ENCODE measurements at regions not wholly inside any gene's neighbourhood (a gene's known extent, or its start where the extent isn't known, plus 50 kb on each side); places are given as distances from the start of the nearest gene placed in this dataset.
"Not testable (repeated sequence)": the region's sequence is repeated elsewhere in the genome, so short reads cannot be mapped to it uniquely, and the experiment has no call there.

DNA sequence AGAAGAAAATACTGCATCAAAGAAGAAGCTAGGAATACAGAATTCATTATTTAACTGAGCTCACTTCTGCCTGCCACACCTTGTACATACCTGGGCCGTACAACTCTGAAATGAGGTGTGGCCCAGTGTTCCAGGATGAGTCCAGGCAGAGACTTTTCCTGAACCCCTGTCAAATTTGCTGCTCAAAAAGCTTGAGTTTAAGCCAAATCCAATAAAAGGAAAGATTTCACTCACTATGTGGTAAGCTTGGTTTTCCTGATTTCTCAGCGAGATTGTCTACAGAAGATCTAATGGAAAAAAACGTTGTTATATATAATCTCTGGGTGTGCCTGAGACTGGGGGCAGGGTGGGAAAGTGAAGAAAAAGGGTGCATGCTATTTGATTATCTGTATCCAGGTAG lies 72.1 kb upstream of the EGFR start:
- Histone ChIP-seq H3K4me3 (ENCODE audit: control insufficient read depth in 2 of 3, extremely low read depth in 1 of 3, insufficient read depth in 2 of 3, low read depth in 1 of 3, low read length in 3 of 3) (peak overlapping the region in 2 of 3 experiments; percentile 6 to 17), H2AFZ (ENCODE audit: control insufficient read depth, low read length) (no peak overlapping the region), H3K27ac (ENCODE audit: control insufficient read depth, insufficient read depth, low read length) (peak overlapping the region; percentile 88), H3K9ac (ENCODE audit: control insufficient read depth, extremely low read depth, insufficient read depth, low read length) (peak overlapping the region; percentile 65), H3K79me2 (ENCODE audit: control insufficient read depth, insufficient read depth, low read length) (no peaks in the 10 kb centered on the region), H3K4me1 (ENCODE audit: control insufficient read depth, extremely low read depth, insufficient read depth, low read length) (peaks cover 19% of the 10 kb centered on the region), H4K20me1 (ENCODE audit: control insufficient read depth, extremely low read depth, insufficient read depth, low read length) (no peaks in the 10 kb centered on the region), H3K9me1 (ENCODE audit: control insufficient read depth, extremely low read depth, insufficient read depth, low read length) (no peaks in the 10 kb centered on the region), H3K9me3 (ENCODE audit: control insufficient read depth, low read depth, low read length) (no peaks in the 10 kb centered on the region), H3K4me2 (ENCODE audit: control insufficient read depth, extremely low read depth, insufficient read depth, low read depth, low read length) (peak overlapping the region; percentile 68), H3K27me3 (ENCODE audit: control insufficient read depth, extremely low read depth, insufficient read depth, low read length) (no peaks in the 10 kb centered on the region), H3K36me3 (ENCODE audit: control insufficient read depth in 2 of 2, extremely low read depth in 1 of 2, insufficient read depth in 2 of 2, low read length in 2 of 2) (no peaks in the 10 kb centered on the region)
- TF ChIP-seq, protein P1, sequence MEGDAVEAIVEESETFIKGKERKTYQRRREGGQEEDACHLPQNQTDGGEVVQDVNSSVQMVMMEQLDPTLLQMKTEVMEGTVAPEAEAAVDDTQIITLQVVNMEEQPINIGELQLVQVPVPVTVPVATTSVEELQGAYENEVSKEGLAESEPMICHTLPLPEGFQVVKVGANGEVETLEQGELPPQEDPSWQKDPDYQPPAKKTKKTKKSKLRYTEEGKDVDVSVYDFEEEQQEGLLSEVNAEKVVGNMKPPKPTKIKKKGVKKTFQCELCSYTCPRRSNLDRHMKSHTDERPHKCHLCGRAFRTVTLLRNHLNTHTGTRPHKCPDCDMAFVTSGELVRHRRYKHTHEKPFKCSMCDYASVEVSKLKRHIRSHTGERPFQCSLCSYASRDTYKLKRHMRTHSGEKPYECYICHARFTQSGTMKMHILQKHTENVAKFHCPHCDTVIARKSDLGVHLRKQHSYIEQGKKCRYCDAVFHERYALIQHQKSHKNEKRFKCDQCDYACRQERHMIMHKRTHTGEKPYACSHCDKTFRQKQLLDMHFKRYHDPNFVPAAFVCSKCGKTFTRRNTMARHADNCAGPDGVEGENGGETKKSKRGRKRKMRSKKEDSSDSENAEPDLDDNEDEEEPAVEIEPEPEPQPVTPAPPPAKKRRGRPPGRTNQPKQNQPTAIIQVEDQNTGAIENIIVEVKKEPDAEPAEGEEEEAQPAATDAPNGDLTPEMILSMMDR (optimal IDR thresholded peaks at IDR 0.05 in 1 of 3, IDR thresholded peaks at IDR 0.05 in 1 of 3, conservative IDR thresholded peaks at IDR 0.05 in 1 of 3; ENCODE audit: extremely low read depth in 1 of 3, insufficient read depth in 2 of 3, low read length in 3 of 3): no peak
- TF ChIP-seq EZH2 (IDR thresholded peaks at IDR 0.05; ENCODE audit: low read length): no peak
- FAIRE-seq: peak; percentile 96
- dilution Hi-C loops (cut with MboI; ENCODE audit: extremely low pct_ligation_motif_present, low sequenced_read_pairs): no loop called here
- DNase-seq (ENCODE audit: low read depth, low spot score): peak; percentile 77

DNA sequence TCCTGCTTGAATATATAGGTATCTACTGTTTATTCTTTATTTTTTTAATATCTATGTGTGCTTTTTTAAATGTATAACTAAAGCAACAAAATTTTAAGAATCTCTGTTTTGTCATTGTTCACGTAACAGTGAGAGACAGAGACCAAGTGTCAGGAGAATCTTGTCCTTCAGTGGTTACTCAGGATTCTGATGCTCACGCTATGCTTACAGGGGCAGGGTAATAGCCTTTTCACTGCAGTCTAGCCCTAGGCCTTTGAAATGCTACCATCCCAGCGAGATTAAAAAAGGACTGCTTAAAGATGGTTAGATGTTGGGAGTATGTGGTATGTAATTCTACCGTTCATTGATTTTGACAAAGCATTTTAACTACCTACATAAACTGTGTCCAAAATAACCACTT lies 71.6 kb upstream of the EGFR start:
- Histone ChIP-seq H3K27ac (ENCODE audit: control insufficient read depth, insufficient read depth, low read length) (peak overlapping the region; percentile 88), H3K9ac (ENCODE audit: control insufficient read depth, extremely low read depth, insufficient read depth, low read length) (peak overlapping the region; percentile 65), H4K20me1 (ENCODE audit: control insufficient read depth, extremely low read depth, insufficient read depth, low read length) (no peaks in the 10 kb centered on the region), H3K9me1 (ENCODE audit: control insufficient read depth, extremely low read depth, insufficient read depth, low read length) (no peaks in the 10 kb centered on the region), H2AFZ (ENCODE audit: control insufficient read depth, low read length) (peak overlapping the region; percentile 81), H3K9me3 (ENCODE audit: control insufficient read depth, low read depth, low read length) (no peaks in the 10 kb centered on the region), H3K4me3 (ENCODE audit: control insufficient read depth in 2 of 3, extremely low read depth in 1 of 3, insufficient read depth in 2 of 3, low read depth in 1 of 3, low read length in 3 of 3) (peak overlapping the region in 1 of 3 experiments; percentile 6), H3K36me3 (ENCODE audit: control insufficient read depth in 2 of 2, extremely low read depth in 1 of 2, insufficient read depth in 2 of 2, low read length in 2 of 2) (no peaks in the 10 kb centered on the region), H3K4me2 (ENCODE audit: control insufficient read depth, extremely low read depth, insufficient read depth, low read depth, low read length) (peak overlapping the region; percentile 68), H3K4me1 (ENCODE audit: control insufficient read depth, extremely low read depth, insufficient read depth, low read length) (peaks cover 19% of the 10 kb centered on the region), H3K79me2 (ENCODE audit: control insufficient read depth, insufficient read depth, low read length) (no peaks in the 10 kb centered on the region), H3K27me3 (ENCODE audit: control insufficient read depth, extremely low read depth, insufficient read depth, low read length) (no peaks in the 10 kb centered on the region)
- TF ChIP-seq, protein P1 (optimal IDR thresholded peaks at IDR 0.05 in 1 of 3, IDR thresholded peaks at IDR 0.05 in 1 of 3, conservative IDR thresholded peaks at IDR 0.05 in 1 of 3; ENCODE audit: extremely low read depth in 1 of 3, insufficient read depth in 2 of 3, low read length in 3 of 3): no peak
- TF ChIP-seq EZH2 (IDR thresholded peaks at IDR 0.05; ENCODE audit: low read length): no peak
- FAIRE-seq (peak; percentile 65), DNase-seq (ENCODE audit: low read depth, low spot score) (no peak)
- dilution Hi-C loops (cut with MboI; ENCODE audit: extremely low pct_ligation_motif_present, low sequenced_read_pairs): no loop called here

DNA sequence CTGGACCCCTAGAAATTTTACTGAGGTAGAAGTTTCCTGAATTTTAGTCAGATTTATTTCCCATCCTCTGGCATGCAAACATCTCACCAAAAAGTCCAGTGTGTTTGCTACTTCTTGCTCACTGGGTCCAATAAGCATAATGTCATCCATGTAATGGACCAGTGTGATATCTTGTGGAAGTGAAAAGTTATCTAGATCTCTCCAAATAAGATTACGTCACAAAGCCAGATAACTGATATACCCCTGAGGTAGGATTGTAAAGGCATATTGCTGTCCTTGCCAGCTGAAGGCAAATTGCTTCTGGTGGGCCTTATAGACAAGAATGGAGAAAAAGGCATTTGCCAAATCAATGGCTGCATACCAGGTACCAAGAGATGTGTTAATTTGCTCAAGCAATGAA lies 69.3 kb upstream of the EGFR start:
- H3K27me3 ChIP-seq (ENCODE audit: control insufficient read depth, extremely low read depth, insufficient read depth, low read length); H4K20me1 ChIP-seq (ENCODE audit: control insufficient read depth, extremely low read depth, insufficient read depth, low read length); DNase-seq (ENCODE audit: low read depth, low spot score); H3K27ac ChIP-seq (ENCODE audit: control insufficient read depth, insufficient read depth, low read length); H3K4me2 ChIP-seq (ENCODE audit: control insufficient read depth, extremely low read depth, insufficient read depth, low read depth, low read length); H3K79me2 ChIP-seq (ENCODE audit: control insufficient read depth, insufficient read depth, low read length); H3K36me3 ChIP-seq (ENCODE audit: control insufficient read depth in 2 of 2, extremely low read depth in 1 of 2, insufficient read depth in 2 of 2, low read length in 2 of 2); dilution Hi-C loops (cut with MboI; ENCODE audit: extremely low pct_ligation_motif_present, low sequenced_read_pairs); H3K9me3 ChIP-seq (ENCODE audit: control insufficient read depth, low read depth, low read length); H3K4me3 ChIP-seq (ENCODE audit: control insufficient read depth in 2 of 3, extremely low read depth in 1 of 3, insufficient read depth in 2 of 3, low read depth in 1 of 3, low read length in 3 of 3); H3K9me1 ChIP-seq (ENCODE audit: control insufficient read depth, extremely low read depth, insufficient read depth, low read length); H2AFZ ChIP-seq (ENCODE audit: control insufficient read depth, low read length); H3K9ac ChIP-seq (ENCODE audit: control insufficient read depth, extremely low read depth, insufficient read depth, low read length); FAIRE-seq: not testable (repeated sequence)
- H3K4me1 ChIP-seq (ENCODE audit: control insufficient read depth, extremely low read depth, insufficient read depth, low read length): peaks cover 17% of the 10 kb centered on the region
